Left lobe of liver (tissue), 2 donors: ENCODE measurements at regions not wholly inside any gene's neighbourhood (a gene's known extent, or its start where the extent isn't known, plus 50 kb on each side); places are given as distances from the start of the nearest gene placed in this dataset.

ENCODE experiments used
- ATAC-seq: fragments of 200-7000 bp; cut with Tn5 transposase; one replicate; pipeline ENCODE4 v1.9.1; 2020; ENCODE audit warnings: mild to moderate bottlenecking, moderate library complexity
- DNase-seq: peaks from one replicate; pipeline ENCODE4 v3.0.0-alpha.2; 2020; ENCODE audit warnings: low spot score
- donor health status: DM: no; HTN: no; CAD: no; lungs with moderate emphysema.
- donor health status: DM: no; HTN: yes; CAD: no.

GRCh38 chr5:109476292-109476691 lies 66.5 kb upstream of the PJA2 start:
- no peak for DNase-seq
- ATAC-seq, result no peak

GRCh38 chr5:109469896-109470662 lies 60.3 kb upstream of the PJA2 start:
- DNase-seq, result no peak
- no peak for ATAC-seq

GRCh38 chr5:109468737-109469420 lies 59.1 kb upstream of the PJA2 start:
- peak; percentile 94 for DNase-seq
- peak; percentile 99 for ATAC-seq

- no peak for DNase-seq
- no peak for ATAC-seq
These were observed 58.5 kb upstream of the PJA2 start for GRCh38 chr5:109468288-109468676.

GRCh38 chr5:109467058-109467457 lies 57.3 kb upstream of the PJA2 start:
- no peak for ATAC-seq
- DNase-seq, result no peak
